SK-N-SH (cell line): ENCODE measurements at regions not wholly inside any gene's neighbourhood (a gene's known extent, or its start where the extent isn't known, plus 50 kb on each side); places are given as distances from the start of the nearest gene placed in this dataset.

ENCODE experiments used
- CTCF ChIA-PET: fragments of 300-600, 350-600 bp; formaldehyde crosslinking; extraction: SDS; loops from one replicate; lab custom pipeline; 2021; lab: Yijun Ruan, JAX
- POLR2A ChIA-PET: fragments of 350-600 bp; sonication (Branson Sonifier 250); formaldehyde crosslinking; extraction: SDS; loops from one replicate; lab custom pipeline; 2020; ENCODE audit warnings: antibody characterized with exemption, inconsistent platforms; lab: Yijun Ruan, JAX
- DNase-seq: peaks from one replicate; pipeline ENCODE4 v3.0.0; 2012
- H2AFZ ChIP-seq: fragments of 200-600 bp; sonication (generic); 2 replicates; pipeline ENCODE4 v1.8.1; 2016; ENCODE audit warnings: antibody characterized with exemption, mild to moderate bottlenecking, low read depth
- H3F3A ChIP-seq: fragments of 200-600 bp; sonication (generic); replicated peaks from 2 replicates; pipeline ENCODE3; 2016; ENCODE audit warnings: antibody characterized with exemption, mild to moderate bottlenecking; ENCODE audit not compliant: insufficient read depth
- H3K27ac ChIP-seq, 2 experiments: fragments of 200-500 bp in 1 of 2; fragments of 200-600 bp in 1 of 2; sonication (Bioruptor generic) in 1 of 2; sonication (generic), shearing (Covaris generic) in 1 of 2; 2 replicates each; pipeline versions ENCODE4 v1.5.1 to v1.6.1; 2014 to 2016; ENCODE audit warnings: low read depth in 2 of 2, inconsistent platforms in 1 of 2, low read length in 1 of 2, mild to moderate bottlenecking in 1 of 2, mixed read lengths in 1 of 2
- H3K27me3 ChIP-seq: fragments of 200-600 bp; sonication (generic), shearing (Covaris generic); 2 replicates; pipeline ENCODE4 v1.6.1; 2016; ENCODE audit warnings: mixed run types; ENCODE audit not compliant: insufficient read depth
- H3K36me3 ChIP-seq, 2 experiments: fragments of 200-500 bp in 1 of 2; fragments of 200-600 bp in 1 of 2; sonication (Bioruptor generic) in 1 of 2; sonication (generic) in 1 of 2; replicated peaks in 1 of 2; 2 replicates each; pipeline versions ENCODE3 to v1.5.1; 2014 to 2016; ENCODE audit warnings: low read length in 1 of 2, mild to moderate bottlenecking in 1 of 2; ENCODE audit not compliant: insufficient read depth in 2 of 2, control insufficient read depth in 1 of 2
- H3K4me1 ChIP-seq, 2 experiments: fragments of 200-500 bp in 1 of 2; fragments of 200-600 bp in 1 of 2; sonication (Bioruptor generic) in 1 of 2; sonication (generic), shearing (Covaris generic) in 1 of 2; 2 replicates each; pipeline versions ENCODE4 v1.5.1 to v1.6.1; 2014 to 2016; ENCODE audit warnings: low read depth in 1 of 2, low read length in 1 of 2, mixed run types in 1 of 2; ENCODE audit not compliant: insufficient read depth in 2 of 2, control insufficient read depth in 1 of 2
- H3K4me2 ChIP-seq: fragments of 200-600 bp; sonication (generic), shearing (Covaris generic); 2 replicates; pipeline ENCODE4 v1.6.1; 2017; ENCODE audit warnings: mixed run types
- H3K4me3 ChIP-seq, 2 experiments: fragments of 200-500 bp in 1 of 2; fragments of 200-600 bp in 1 of 2; sonication (Bioruptor generic) in 1 of 2; sonication (generic), shearing (Covaris generic) in 1 of 2; 2 replicates each; pipeline versions ENCODE4 v1.5.1 to v1.8.1; 2014 to 2016; ENCODE audit warnings: low read depth in 2 of 2, inconsistent platforms in 1 of 2, low read length in 1 of 2, mild to moderate bottlenecking in 1 of 2, mixed read lengths in 1 of 2, moderate library complexity in 1 of 2
- H3K79me2 ChIP-seq: fragments of 200-600 bp; sonication (generic); 2 replicates; pipeline ENCODE4 v1.8.1; 2017; ENCODE audit warnings: mild to moderate bottlenecking; ENCODE audit not compliant: insufficient read depth
- H3K9ac ChIP-seq: fragments of 200-600 bp; sonication (generic); 2 replicates; pipeline ENCODE4 v1.6.1; 2017; ENCODE audit warnings: mixed run types
- H3K9me2 ChIP-seq: fragments of 200-600 bp; sonication (generic); 2 replicates; pipeline ENCODE4 v1.6.1; 2017; ENCODE audit warnings: mixed run types
- H3K9me3 ChIP-seq: fragments of 200-600 bp; sonication (generic); 2 replicates; pipeline ENCODE4 v1.6.1; 2017; ENCODE audit warnings: mixed run types, mild to moderate bottlenecking, moderate library complexity
- H4K20me1 ChIP-seq: fragments of 200-600 bp; sonication (generic); 2 replicates; pipeline ENCODE4 v1.6.1; 2017; ENCODE audit warnings: mild to moderate bottlenecking, mixed run types; ENCODE audit not compliant: insufficient read depth
- CHD2 ChIP-seq: fragments of 150-350 bp; IDR thresholded peaks from 2 replicates; pipeline ENCODE4 v1.6.1; 2018; ENCODE audit warnings: low read length; ENCODE audit not compliant: partially characterized antibody
- EP300 ChIP-seq, 2 experiments: IDR thresholded peaks; 2 replicates each; pipeline versions ENCODE4 v1.4.0 to v1.6.1; 2012; ENCODE audit warnings: borderline replicate concordance in 1 of 2, low read depth in 1 of 2, low read length in 1 of 2
- FOXJ3 ChIP-seq: sonication (generic); formaldehyde crosslinking; IDR thresholded peaks from 2 replicates; pipeline ENCODE4 v1.5.1; 2020; ENCODE audit warnings: mild to moderate bottlenecking, missing genetic modification reagents
- FOXM1 ChIP-seq: IDR thresholded peaks from 2 replicates; pipeline ENCODE4 v1.4.0; 2012; ENCODE audit warnings: low read depth, mild to moderate bottlenecking
- IRF3 ChIP-seq: fragments of 150-350 bp; IDR thresholded peaks from 2 replicates; pipeline ENCODE4 v1.6.1; 2016; ENCODE audit warnings: mild to moderate bottlenecking, low read depth, low read length
- JUND ChIP-seq: IDR thresholded peaks from 2 replicates; pipeline ENCODE4 v1.4.0; 2012
- MAX ChIP-seq: IDR thresholded peaks from 2 replicates; pipeline ENCODE4 v1.4.0; 2012; ENCODE audit warnings: low read depth
- MEF2A ChIP-seq: IDR thresholded peaks from 2 replicates; pipeline ENCODE4 v1.4.0; 2012; ENCODE audit warnings: low read depth, borderline replicate concordance
- NRF1 ChIP-seq: IDR thresholded peaks from 2 replicates; pipeline ENCODE4 v1.6.1; 2012; ENCODE audit warnings: low read depth, mild to moderate bottlenecking, low read length
- POLR2AphosphoS5 ChIP-seq: IDR thresholded peaks from 2 replicates; pipeline ENCODE4 v1.6.1; 2012; ENCODE audit warnings: low read depth, low read length
- RCOR1 ChIP-seq: fragments of 150-350 bp; IDR thresholded peaks from 2 replicates; pipeline ENCODE4 v1.6.1; 2017; ENCODE audit warnings: antibody characterized with exemption, low read length
- REST ChIP-seq: IDR thresholded peaks from 2 replicates; pipeline ENCODE4 v1.6.1; 2012; ENCODE audit warnings: mild to moderate bottlenecking, low read depth, low read length, moderate library complexity
- RFX5 ChIP-seq: IDR thresholded peaks from 2 replicates; pipeline ENCODE4 v1.6.1; 2012; ENCODE audit warnings: mild to moderate bottlenecking, improper control_type of control experiment, low read length
- RXRA ChIP-seq: IDR thresholded peaks from 2 replicates; pipeline ENCODE4 v1.4.0; 2012; ENCODE audit warnings: low read depth, mild to moderate bottlenecking, borderline replicate concordance
- TAF1 ChIP-seq: IDR thresholded peaks from 2 replicates; pipeline ENCODE4 v1.6.1; 2012; ENCODE audit warnings: low read depth, mild to moderate bottlenecking, low read length, moderate library complexity, borderline replicate concordance
- TCF12 ChIP-seq: IDR thresholded peaks from 2 replicates; pipeline ENCODE4 v1.4.0; 2012
- TEAD4 ChIP-seq: IDR thresholded peaks from 2 replicates; pipeline ENCODE4 v1.4.0; 2012; ENCODE audit warnings: mild to moderate bottlenecking, borderline replicate concordance; ENCODE audit not compliant: insufficient read depth
- USF1 ChIP-seq: IDR thresholded peaks from 2 replicates; pipeline ENCODE4 v1.4.0; 2012; ENCODE audit warnings: low read depth, borderline replicate concordance
- USF2 ChIP-seq: fragments of 150-350 bp; IDR thresholded peaks from 2 replicates; pipeline ENCODE4 v1.6.1; 2017; ENCODE audit warnings: antibody characterized with exemption, low read length, low read depth, borderline replicate concordance
- YY1 ChIP-seq: IDR thresholded peaks from 2 replicates; pipeline ENCODE4 v1.4.0; 2012; ENCODE audit warnings: low read depth, mild to moderate bottlenecking
- WGBS: methylation state at CpG from one replicate; pipeline ENCODE4 v1.1.6; 2017; ENCODE audit warnings: low lambda C conversion rate; 5-methylcytosine and 5-hydroxymethylcytosine counted together

DNA sequence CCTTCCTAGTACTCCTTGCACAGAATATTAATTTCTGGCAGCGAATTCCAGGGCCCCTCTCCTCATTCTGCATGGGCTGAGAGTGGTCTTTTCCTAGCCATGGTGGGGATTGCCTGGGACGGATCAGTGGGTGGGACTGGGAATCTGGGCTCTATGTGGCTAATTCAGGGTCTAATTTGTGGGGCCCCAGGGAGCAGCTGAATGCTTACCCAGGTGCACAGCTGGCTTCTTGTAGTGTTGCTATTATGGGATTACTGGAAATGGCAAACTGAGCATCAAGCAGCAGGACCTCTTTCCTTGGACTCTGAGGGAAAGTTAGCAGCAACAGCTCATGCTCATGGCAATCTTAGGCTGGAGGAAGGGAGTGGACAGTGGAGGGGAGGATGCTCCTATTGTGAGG, 187.1 kb upstream of the CACNA1E start (continued):
- TF ChIP-seq RXRA (no peak), TCF12 (no peak), FOXM1 (no peak), POLR2AphosphoS5 (no peak), REST (no peak)

DNA sequence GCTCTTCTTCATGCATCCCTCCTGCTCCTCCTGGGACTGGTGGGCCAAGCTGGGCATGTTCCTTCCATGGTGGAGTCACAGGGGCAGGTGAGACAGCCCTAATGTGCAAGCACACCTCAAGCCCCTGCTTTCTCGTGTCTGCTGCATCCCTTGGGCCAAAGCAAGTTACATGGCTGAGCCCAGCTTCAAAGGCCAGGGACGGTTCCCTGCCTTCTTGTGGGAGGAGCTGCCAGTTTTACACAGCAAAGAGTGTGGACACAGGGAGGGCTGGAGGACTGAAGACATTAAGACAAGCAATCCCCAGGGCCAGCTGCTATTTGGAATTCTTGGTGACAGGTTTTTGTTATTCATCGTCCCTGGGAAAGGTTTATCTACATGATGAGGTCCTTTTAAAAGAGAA, 175.2 kb upstream of the CACNA1E start:
- H3K9me2 ChIP-seq = no peaks in the 10 kb centered on the region
- POLR2A ChIA-PET = no interaction called here
- H3K4me3 ChIP-seq = no peak overlapping the region
- H3K27ac ChIP-seq = no peak overlapping the region
- DNase-seq = no peak
- no peak for TF ChIP-seq MAX
- TF ChIP-seq TAF1 = no peak
- H3K79me2 ChIP-seq = no peaks in the 10 kb centered on the region
- no peaks in the 10 kb centered on the region for H4K20me1 ChIP-seq
- H3K9me3 ChIP-seq = no peaks in the 10 kb centered on the region
- no peaks in the 10 kb centered on the region for H3F3A ChIP-seq
- WGBS = 4% methylated on average over 3 of the region's 3 CpGs
- H3K4me1 ChIP-seq = no peaks in the 10 kb centered on the region
- H3K27me3 ChIP-seq = no peaks in the 10 kb centered on the region; the same call in 1 of the 2 replicates
- no peak overlapping the region for H3K4me2 ChIP-seq
- no peak overlapping the region for H3K9ac ChIP-seq
- H3K36me3 ChIP-seq = no peaks in the 10 kb centered on the region
- CTCF ChIA-PET = interaction anchor here (1.0 to 1.6 kb wide), 2 partner anchors 10 to 117 kb away, joined by 3 to 5 read pairs; no protein-coding TSS in a partner anchor
- no peak overlapping the region for H2AFZ ChIP-seq

GRCh38 chr1:181310560-181310959, 172.8 kb upstream of the CACNA1E start:
- TF ChIP-seq EP300 (IDR thresholded peaks at IDR 0.05; ENCODE audit: borderline replicate concordance in 1 of 2, low read depth in 1 of 2, low read length in 1 of 2) = no peak
- no peak for TF ChIP-seq USF1
- TF ChIP-seq IRF3 = no peak
- no peak for TF ChIP-seq CHD2
- TF ChIP-seq RFX5 = no peak
- TF ChIP-seq TEAD4 = no peak
- no peak for TF ChIP-seq TCF12
- TF ChIP-seq FOXJ3 (CRISPR knock-in tag) = no peak
- no peak for TF ChIP-seq JUND
- TF ChIP-seq RCOR1 = no peak
- TF ChIP-seq NRF1 = no peak
- no peak for TF ChIP-seq USF2
- no peak for TF ChIP-seq FOXM1
- no peak for TF ChIP-seq MEF2A
- TF ChIP-seq YY1 = no peak
- Histone ChIP-seq H4K20me1 (no peaks in the 10 kb centered on the region), H3K9me3 (no peaks in the 10 kb centered on the region), H3K4me3 (no peak overlapping the region), H3K9me2 (no peaks in the 10 kb centered on the region), H3K36me3 (no peaks in the 10 kb centered on the region), H3K9ac (no peak overlapping the region), H2AFZ (no peak overlapping the region), H3K4me2 (no peak overlapping the region), H3K27me3 (peaks cover 14% of the 10 kb centered on the region; the same call in 1 of the 2 replicates), H3K79me2 (no peaks in the 10 kb centered on the region), H3K4me1 (no peaks in the 10 kb centered on the region), H3K27ac (no peak overlapping the region), H3F3A (no peaks in the 10 kb centered on the region)
- ChIA-PET POLR2A (no interaction called here), CTCF (interaction anchor here (0.7 kb wide), 1 partner anchor 868 kb away, joined by 3 read pairs; no protein-coding TSS in a partner anchor)
- no peak for DNase-seq
- 0% methylated on average over 2 of the region's 2 CpGs for WGBS
